ENCODE measurements at regions not wholly inside any gene's neighbourhood (a gene's known extent, or its start where the extent isn't known, plus 50 kb on each side); places are given as distances from the start of the nearest gene placed in this dataset.
"Not testable (repeated sequence)": the region's sequence is repeated elsewhere in the genome, so short reads cannot be mapped to it uniquely, and the experiment has no call there.

DNA sequence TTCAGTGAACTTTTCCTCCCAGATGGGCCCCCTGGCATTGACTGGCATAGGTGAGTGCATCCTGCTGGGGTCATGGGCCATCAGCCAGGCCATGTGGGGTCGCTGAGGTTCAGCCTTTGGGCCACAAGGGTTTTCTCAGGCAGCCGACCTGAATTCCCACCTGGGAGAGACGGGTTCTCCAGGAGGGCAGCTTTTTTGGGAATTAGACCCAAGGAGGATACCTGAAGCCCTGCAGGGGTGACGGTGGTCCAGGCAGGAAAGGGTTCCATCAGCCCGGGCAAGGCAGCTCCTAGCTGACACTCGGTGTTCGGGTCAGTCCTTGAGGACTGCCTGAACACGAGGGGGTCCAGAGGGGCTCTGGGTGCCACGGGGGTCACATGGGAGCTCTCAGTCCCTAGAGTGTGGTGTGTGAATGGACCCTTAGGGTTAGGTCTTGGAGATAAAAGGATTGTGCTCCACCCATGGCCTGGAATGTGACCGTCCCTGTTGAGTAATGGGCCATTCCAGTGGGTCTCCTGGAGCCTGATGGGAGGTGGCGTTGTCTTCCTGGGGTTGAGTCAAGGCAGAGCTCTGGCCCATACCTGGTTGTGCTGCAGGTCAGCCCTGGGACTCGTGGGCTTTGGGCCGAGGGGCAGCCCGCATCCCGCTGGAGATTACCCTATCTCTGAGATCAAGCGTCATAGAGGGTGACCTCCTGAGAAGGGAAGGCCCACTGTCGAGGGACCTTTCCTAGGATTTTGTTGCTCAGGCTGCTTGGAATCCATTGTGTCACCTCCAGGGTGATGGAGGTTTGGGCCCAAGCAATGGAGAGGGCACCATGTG is 192.8 kb downstream of the UBE3A start:
- DNase-seq = no peak
- POLR2A ChIA-PET = no interaction called here
- H3K27ac Mint-ChIP-seq = no peak overlapping the region
- H3K9me3 Mint-ChIP-seq (ENCODE audit: insufficient read depth) = peaks cover 14% of the 10 kb centered on the region
- no peaks in the 10 kb centered on the region for H3K27me3 Mint-ChIP-seq (ENCODE audit: low read depth)
- ATAC-seq = no peak
- no peaks in the 10 kb centered on the region for H3K36me3 Mint-ChIP-seq (ENCODE audit: low read depth)
- H3K4me1 Mint-ChIP-seq (ENCODE audit: low read depth) = no peaks in the 10 kb centered on the region
- CTCF ChIA-PET = no interaction called here
- H3K4me3 Mint-ChIP-seq = no peak overlapping the region

DNA sequence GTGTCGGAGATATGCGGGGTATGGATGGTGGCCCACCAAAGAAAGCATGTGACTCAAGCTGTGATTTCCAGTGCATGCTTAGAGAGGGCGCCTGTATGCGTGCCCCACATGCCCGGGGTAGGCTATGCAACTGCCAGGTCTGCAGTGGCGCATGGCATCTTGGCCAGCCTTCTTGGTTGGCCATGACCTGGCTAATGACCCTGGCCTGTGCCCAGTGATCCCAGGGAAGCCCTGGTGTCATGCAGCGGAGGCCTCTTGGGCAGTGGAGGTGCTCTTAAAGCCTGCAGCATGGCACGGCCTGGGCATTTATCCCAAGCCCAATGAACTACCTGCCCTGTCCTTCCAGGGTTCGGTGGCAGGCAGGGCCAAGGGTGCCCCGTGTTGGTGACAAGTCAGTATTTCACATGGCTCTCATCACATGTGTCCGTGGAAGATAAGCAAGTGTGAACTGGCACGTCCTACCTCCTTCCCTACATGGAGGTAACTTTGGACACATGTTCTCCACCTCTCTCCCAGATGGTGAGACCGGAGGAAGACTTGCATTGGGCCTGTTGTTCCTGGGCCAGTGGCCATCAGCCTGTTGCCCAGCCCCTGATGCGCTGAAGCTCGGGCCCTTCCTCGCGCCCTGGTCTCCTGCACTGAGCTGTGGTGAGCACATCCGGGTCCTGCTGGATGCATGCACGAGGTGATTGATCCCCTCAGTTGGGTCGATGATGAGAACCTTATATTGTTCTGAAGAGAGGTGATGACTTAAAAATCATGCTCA is 192.0 kb downstream of the UBE3A start:
- Mint-ChIP-seq H3K4me1 (ENCODE audit: low read depth) (no peaks in the 10 kb centered on the region), H3K9me3 (ENCODE audit: insufficient read depth) (peaks cover 17% of the 10 kb centered on the region), H3K36me3 (ENCODE audit: low read depth) (no peaks in the 10 kb centered on the region), H3K4me3 (no peak overlapping the region), H3K27me3 (ENCODE audit: low read depth) (no peaks in the 10 kb centered on the region), H3K27ac (no peak overlapping the region)
- POLR2A ChIA-PET = no interaction called here
- DNase-seq = no peak
- no peak for ATAC-seq
- CTCF ChIA-PET = no interaction called here

DNA sequence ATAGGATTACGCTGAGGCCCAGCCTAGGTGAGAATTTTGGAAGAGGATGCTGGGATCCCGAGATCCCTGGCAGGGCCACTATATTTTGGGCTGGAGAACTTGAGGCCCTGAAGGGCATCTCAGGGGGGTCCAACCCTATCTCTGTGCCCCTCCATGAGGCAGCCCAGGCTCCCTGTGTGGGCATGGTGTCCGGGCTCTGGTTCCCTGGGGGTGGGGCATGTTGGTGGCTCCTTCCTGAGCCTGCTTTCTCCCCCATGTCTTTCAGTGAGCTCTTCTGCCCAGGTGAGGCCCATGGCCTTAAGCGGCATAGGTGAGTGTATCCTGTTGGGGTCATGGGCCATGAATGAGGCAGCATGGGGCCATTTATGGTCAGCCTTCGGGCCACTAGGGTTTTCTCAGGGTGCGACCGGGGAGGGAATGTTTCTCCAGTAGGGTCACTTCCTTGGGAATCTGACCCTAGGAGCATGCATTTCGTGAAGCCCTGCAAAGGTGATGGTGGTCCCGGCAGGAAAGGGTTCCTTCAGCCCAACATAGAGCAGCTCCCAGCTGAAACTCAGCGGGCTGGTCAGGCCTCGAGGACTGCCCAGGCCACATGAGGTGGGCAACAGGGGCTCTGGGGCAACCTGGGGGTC is 191.3 kb downstream of the UBE3A start:
- DNase-seq = no peak
- H3K27ac Mint-ChIP-seq = no peak overlapping the region
- ATAC-seq = no peak

DNA sequence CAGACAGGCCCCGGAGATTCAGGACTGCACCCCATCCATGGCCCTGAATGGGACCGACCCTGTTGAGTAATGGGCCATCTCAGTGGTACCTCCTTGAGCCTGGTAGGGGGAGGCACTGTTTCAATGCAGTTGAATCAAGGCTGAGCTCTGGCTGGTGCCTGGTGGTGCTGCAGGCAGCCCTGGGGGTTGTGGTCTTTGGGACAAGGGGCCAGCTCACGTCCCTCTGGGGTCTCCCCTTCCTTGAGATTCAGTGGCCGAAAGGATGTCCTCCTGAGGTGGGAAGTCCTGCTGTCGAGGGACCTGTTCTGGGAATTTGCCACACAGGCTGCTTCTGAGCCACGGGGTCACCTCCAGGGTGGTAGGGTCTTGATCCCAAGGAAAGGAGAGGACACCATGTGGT is 190.7 kb downstream of the UBE3A start:
- POLR2A ChIA-PET; H3K4me3 Mint-ChIP-seq; H3K27ac Mint-ChIP-seq; DNase-seq; H3K4me1 Mint-ChIP-seq (ENCODE audit: low read depth); CTCF ChIA-PET; H3K27me3 Mint-ChIP-seq (ENCODE audit: low read depth); H3K36me3 Mint-ChIP-seq (ENCODE audit: low read depth); ATAC-seq: not testable (repeated sequence)
- peaks cover 21% of the 10 kb centered on the region for H3K9me3 Mint-ChIP-seq (ENCODE audit: insufficient read depth)

More for the DNA sequence above, 191.3 kb downstream of the UBE3A start:
- Mint-ChIP-seq H3K9me3 (ENCODE audit: insufficient read depth) (peaks cover 21% of the 10 kb centered on the region), H3K36me3 (ENCODE audit: low read depth) (no peaks in the 10 kb centered on the region), H3K4me3 (no peak overlapping the region), H3K4me1 (ENCODE audit: low read depth) (no peaks in the 10 kb centered on the region), H3K27me3 (ENCODE audit: low read depth) (no peaks in the 10 kb centered on the region)
- ChIA-PET POLR2A (no interaction called here), CTCF (no interaction called here)

DNA sequence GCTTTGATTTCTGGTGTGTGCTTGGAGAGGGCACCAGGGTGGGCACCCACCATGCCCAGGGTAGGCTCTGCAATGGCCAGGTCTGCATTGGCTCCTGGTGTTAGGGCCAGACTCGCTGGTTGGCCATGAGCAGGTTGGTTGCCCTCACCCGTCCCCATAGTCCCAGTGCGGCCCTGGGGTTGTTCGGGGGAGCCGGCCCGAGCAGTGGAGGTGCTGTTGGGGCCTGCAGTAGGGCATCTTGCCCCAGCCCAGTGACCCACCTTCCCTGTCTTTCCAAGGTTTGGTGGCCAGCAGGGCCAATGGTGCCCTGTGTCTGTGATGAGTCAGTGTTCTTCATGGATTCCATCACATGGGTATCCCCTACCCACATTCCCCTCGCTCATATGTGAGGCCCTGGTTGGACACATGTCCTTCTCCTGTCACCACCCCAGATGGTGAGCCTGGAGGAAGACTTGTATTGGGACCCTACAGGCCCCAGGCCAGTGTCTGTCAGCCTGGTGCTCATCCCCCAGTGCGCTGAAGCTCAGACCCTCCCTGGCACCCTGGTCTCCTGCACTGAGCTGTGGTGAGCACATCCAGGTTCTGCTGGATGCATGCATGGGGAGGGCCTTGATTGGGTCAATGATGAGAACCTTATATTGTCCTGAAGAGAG is 190.1 kb downstream of the UBE3A start:
- Mint-ChIP-seq H3K27me3 (ENCODE audit: low read depth) (no peaks in the 10 kb centered on the region), H3K4me1 (ENCODE audit: low read depth) (no peaks in the 10 kb centered on the region), H3K4me3 (no peak overlapping the region), H3K27ac (no peak overlapping the region), H3K36me3 (ENCODE audit: low read depth) (no peaks in the 10 kb centered on the region), H3K9me3 (ENCODE audit: insufficient read depth) (peaks cover 22% of the 10 kb centered on the region)
- ATAC-seq (no peak), DNase-seq (no peak)
- ChIA-PET POLR2A (no interaction called here), CTCF (no interaction called here)

DNA sequence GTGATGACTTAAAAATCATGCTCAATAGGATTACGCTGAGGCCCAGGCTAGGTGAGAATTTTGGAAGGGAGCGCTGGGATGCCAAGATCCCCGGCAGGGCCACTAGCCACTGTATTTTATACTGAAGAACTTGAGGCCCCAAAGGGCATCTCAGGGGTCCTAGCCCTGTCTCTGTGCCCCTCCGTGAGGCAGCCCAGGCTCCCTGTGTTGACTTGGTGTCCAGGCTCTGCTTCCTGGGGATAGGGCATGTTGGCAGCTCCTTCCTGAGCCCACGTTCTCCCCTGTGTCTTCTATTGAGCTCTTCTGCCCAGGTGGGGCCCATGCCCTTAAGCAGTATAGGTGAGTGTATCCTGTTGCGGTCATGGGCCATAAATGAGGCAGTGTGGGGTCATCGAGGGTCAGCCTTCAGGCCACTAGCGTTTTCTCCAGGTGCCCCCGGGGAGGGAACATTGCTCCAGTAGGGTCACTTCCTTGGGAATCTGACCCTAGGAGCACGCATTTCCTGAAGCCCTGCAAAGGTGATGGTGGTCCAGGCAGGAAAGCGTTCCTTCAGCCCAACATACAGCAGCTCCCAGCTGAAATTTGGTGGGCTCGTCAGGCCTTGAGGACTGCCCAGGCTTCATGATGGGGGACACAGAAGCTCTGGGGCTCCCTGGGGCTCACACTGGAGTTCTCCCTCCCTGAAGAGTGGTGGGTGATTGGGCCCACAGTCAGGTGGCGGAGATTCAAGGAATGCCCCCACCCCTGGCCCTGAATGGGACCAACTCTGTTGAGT is 189.4 kb downstream of the UBE3A start:
- H3K27ac Mint-ChIP-seq = no peak overlapping the region
- no peaks in the 10 kb centered on the region for H3K4me1 Mint-ChIP-seq (ENCODE audit: low read depth)
- H3K9me3 Mint-ChIP-seq (ENCODE audit: insufficient read depth) = peaks cover 29% of the 10 kb centered on the region
- ATAC-seq = no peak
- ChIA-PET CTCF (no interaction called here), POLR2A (no interaction called here)
- DNase-seq = no peak
- H3K27me3 Mint-ChIP-seq (ENCODE audit: low read depth) = no peaks in the 10 kb centered on the region
- H3K36me3 Mint-ChIP-seq (ENCODE audit: low read depth) = peaks cover 2% of the 10 kb centered on the region
- no peak overlapping the region for H3K4me3 Mint-ChIP-seq

DNA sequence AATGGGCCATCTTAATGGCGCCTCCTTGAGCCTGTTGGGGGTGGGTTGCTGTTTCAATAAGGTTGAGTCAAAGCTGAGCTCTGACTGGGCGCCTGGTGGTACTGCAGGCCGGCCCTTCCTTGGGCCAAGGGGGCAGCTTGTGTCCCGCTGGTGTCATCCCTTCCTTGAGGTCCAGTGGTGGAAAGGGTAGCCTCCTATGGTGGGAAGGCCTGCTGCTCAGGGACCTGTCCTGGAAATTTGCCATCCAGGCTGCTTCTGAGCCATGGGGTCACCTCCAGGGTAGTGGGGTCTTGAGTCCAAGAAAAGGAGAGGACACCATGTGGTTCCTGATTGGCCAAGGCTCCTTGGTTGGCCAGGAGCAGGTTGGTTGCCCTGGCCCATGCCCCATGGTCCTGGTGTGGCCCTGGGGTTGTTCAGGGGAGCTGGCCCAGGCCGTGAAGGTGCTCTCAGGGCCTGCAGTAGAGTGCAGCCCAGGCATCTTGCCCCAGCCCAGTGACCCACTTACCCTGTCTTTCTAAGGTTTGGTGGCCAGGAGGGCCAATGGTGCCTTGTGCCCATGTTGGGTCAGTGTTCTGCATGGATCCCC is 188.7 kb downstream of the UBE3A start:
- H3K4me1 Mint-ChIP-seq (ENCODE audit: low read depth) = no peaks in the 10 kb centered on the region
- no peak overlapping the region for H3K27ac Mint-ChIP-seq
- peaks cover 36% of the 10 kb centered on the region for H3K9me3 Mint-ChIP-seq (ENCODE audit: insufficient read depth)
- ChIA-PET CTCF (no interaction called here), POLR2A (no interaction called here)
- peaks cover 3% of the 10 kb centered on the region for H3K36me3 Mint-ChIP-seq (ENCODE audit: low read depth)
- no peaks in the 10 kb centered on the region for H3K27me3 Mint-ChIP-seq (ENCODE audit: low read depth)
- H3K4me3 Mint-ChIP-seq = no peak overlapping the region
- ATAC-seq = no peak
- no peak for DNase-seq

DNA sequence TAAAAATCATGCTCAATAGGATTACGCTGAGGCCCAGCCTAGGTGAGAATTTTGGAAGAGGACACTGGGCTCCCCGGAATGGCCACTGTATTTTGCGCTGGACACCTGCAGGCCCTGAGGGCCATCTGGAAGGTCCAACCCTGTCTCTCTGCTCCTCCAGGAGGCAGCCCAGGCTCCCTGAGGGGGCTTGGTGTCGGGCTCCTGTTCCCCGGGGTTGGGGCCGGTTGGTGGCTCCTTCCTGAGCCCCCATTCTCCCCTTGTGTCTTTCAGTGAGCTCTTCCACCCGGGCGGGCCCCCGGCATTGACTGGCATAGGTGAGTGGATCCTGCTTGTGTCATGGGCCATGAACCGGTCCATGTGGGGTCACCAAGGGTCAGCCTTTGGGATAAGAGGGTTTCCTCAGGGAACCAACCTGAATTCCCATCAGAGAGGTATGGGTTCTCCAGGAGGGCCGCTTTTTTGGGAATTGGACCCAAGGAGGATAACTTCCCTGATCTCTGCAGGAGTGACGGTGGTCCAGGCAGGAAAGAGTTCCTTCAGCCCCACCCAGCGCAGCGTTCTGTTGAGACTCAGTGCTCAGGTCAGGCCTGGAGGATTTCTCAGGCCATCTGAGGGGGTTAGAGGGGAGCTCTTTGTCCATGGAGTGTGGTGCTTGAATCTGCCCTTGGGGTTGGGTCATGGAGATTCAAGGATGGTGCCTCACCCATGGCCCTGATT is 187.8 kb downstream of the UBE3A start:
- ATAC-seq (no peak), DNase-seq (no peak)
- H3K27ac Mint-ChIP-seq = no peak overlapping the region
- no peak overlapping the region for H3K4me3 Mint-ChIP-seq
- POLR2A ChIA-PET = no interaction called here
- no peaks in the 10 kb centered on the region for H3K4me1 Mint-ChIP-seq (ENCODE audit: low read depth)
- H3K36me3 Mint-ChIP-seq (ENCODE audit: low read depth) = peaks cover 3% of the 10 kb centered on the region
- no peaks in the 10 kb centered on the region for H3K27me3 Mint-ChIP-seq (ENCODE audit: low read depth)
- CTCF ChIA-PET = no interaction called here
- peaks cover 32% of the 10 kb centered on the region for H3K9me3 Mint-ChIP-seq (ENCODE audit: insufficient read depth)

DNA sequence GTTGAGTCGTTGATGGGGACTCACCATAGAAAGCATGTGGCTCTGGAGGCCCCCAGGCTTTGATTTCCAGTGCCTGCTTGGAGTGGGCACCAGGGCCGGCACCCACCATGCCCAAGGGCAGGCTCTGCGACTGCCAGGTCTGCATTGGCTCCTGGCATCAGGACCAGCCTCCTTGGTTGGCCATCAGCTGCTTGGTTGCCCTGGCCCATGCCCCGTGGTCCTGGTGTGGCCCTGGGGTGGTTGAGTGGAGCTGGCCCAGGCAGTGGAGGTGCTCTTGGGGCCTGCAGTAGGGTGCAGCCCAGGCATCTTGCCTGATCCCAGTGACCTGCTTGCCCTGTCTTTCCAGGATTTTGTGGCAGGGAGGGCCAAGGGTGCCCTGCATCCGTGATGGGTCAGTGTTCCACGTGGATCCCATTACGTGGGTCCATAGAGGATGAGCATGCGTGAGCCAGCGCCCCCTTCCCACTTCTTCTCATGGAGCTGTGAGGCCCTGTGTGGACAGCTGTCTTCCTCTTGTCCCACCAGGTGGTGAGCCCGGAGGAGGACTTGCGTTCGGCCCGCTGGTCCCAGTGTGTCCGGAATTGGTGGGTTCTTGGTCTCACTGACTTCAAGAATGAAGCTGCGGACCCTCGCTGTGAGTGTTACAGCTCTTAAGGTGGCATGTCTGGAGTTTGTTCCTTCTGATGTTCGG is 187.0 kb downstream of the UBE3A start:
- no peak for DNase-seq
- no peaks in the 10 kb centered on the region for H3K27me3 Mint-ChIP-seq (ENCODE audit: low read depth)
- no peak overlapping the region for H3K4me3 Mint-ChIP-seq
- ChIA-PET CTCF (no interaction called here), POLR2A (no interaction called here)
- H3K27ac Mint-ChIP-seq = no peak overlapping the region
- H3K36me3 Mint-ChIP-seq (ENCODE audit: low read depth) = peaks cover 3% of the 10 kb centered on the region
- no peak for ATAC-seq
- no peaks in the 10 kb centered on the region for H3K4me1 Mint-ChIP-seq (ENCODE audit: low read depth)
- peaks cover 31% of the 10 kb centered on the region for H3K9me3 Mint-ChIP-seq (ENCODE audit: insufficient read depth)

DNA sequence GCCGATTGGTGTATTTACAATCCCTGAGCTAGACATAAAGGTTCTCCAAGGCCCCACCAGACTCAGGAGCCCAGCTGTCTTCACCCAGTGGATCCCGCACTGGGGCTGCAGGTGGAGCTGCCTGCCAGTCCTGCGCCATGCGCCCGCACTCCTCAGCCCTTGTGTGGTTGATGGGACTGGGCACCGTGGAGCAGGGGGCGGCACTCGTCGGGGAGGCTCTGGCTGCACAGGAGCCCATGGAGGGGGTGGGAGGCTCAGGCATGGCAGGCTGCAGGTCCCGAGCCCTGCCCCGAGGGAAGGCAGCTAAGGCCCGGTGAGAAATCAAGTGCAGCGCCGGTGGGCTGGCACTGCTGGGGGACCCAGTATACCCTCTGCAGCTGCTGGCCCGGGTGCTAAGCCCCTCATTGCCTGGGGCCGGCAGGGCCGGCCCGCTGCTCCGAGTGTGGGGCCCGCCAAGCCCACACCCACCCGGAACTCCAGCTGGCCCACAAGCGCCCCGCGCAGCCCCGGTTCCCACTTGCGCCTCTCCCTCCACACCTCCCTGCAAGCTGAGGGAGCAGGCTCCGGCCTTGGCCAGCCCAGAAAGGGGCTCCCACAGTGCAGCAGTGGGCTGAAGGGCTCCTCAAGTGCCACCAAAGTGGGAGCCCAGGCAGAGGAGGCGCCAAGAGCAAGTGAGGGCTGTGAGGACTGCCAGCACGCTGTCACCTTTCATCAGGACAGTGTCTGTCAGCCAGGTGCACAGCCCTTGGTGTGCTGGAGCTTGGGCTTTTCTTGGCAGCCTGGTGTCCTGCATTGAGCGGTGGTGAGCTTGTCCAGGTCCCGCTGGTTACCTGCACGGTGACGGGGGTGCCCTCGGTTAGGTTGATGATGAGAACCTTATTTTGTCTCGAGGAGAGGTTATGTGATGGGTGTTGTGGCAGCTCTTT is 185.5 kb downstream of the UBE3A start:
- H3K36me3 Mint-ChIP-seq (ENCODE audit: low read depth); H3K27me3 Mint-ChIP-seq (ENCODE audit: low read depth); ATAC-seq; POLR2A ChIA-PET; DNase-seq; H3K4me1 Mint-ChIP-seq (ENCODE audit: low read depth); H3K27ac Mint-ChIP-seq; CTCF ChIA-PET; H3K4me3 Mint-ChIP-seq: not testable (repeated sequence)
- H3K9me3 Mint-ChIP-seq (ENCODE audit: insufficient read depth) = peaks cover 31% of the 10 kb centered on the region
